AG04450 (cell line): ENCODE measurements at regions not wholly inside any gene's neighbourhood (a gene's known extent, or its start where the extent isn't known, plus 50 kb on each side); places are given as distances from the start of the nearest gene placed in this dataset.

Source experiments
- CTCF ChIA-PET: fragments of 300-600, 350-600 bp; formaldehyde crosslinking; extraction: SDS; loops from one replicate; lab custom pipeline; 2022; ENCODE audit warnings: antibody characterized with exemption, inconsistent platforms; lab: Charles Lee
- POLR2A ChIA-PET: fragments of 350-600 bp; formaldehyde crosslinking; extraction: SDS; loops from one replicate; lab custom pipeline; 2021; ENCODE audit warnings: antibody characterized with exemption, inconsistent platforms; lab: Yijun Ruan, JAX
- DNase-seq: peaks from one replicate; pipeline ENCODE4 v3.0.0-alpha.2; 2011; ENCODE audit warnings: low read depth, low spot score
- H3K27ac ChIP-seq: one replicate; pipeline ENCODE4 v1.5.1; 2012; ENCODE audit warnings: low read depth, low read length, control low read depth
- H3K27me3 ChIP-seq: one replicate; pipeline ENCODE4 v1.6.0; 2012; ENCODE audit warnings: low read length; ENCODE audit not compliant: control insufficient read depth, insufficient read depth
- H3K4me3 ChIP-seq: 2 replicates; pipeline ENCODE4 v1.5.1; 2011; ENCODE audit warnings: mild to moderate bottlenecking, low read depth, low read length, control low read depth
- H3K9me3 ChIP-seq: 2 replicates; pipeline ENCODE4 v1.5.1; 2012; ENCODE audit warnings: low read length; ENCODE audit not compliant: control insufficient read depth, insufficient read depth
- TF ChIP-seq, protein P1 (sequence below): IDR thresholded peaks from 2 replicates; pipeline ENCODE4 v1.5.1; 2011; ENCODE audit warnings: low read depth, low read length, control low read depth, inconsistent platforms

DNA sequence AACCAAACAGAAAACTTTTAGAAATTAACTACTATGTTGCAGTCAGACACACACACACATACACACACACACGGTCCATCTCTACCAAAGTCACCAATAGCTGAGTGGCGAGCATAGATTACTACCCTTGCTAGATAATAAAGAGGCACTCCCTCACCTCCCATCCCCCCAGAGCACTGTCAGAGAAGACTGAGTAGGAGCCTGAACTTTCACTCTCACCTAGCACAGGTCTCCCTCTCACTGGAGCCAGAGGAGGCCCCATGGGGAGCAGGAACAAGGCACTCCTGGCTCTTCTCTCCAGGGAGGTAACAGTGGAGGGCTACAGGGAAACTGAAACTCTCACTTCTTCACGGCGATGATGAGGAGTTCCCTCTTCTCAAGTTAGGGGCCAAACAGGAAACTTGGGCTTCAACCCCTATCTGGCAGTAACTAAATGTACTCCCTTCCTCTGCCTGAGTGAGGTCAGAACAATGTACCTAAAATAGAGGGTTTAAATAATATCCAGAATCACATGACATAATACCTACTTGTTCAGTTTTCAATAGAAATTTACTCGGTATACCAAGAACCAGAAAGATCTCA is 975.3 kb upstream of the GBE1 start:
- Histone ChIP-seq H3K27ac (no peak overlapping the region), H3K27me3 (no peaks in the 10 kb centered on the region), H3K9me3 (peaks cover 11% of the 10 kb centered on the region; the same call in 1 of the 2 replicates), H3K4me3 (no peak overlapping the region)
- ChIA-PET CTCF (no interaction called here), POLR2A (no interaction called here)
- TF ChIP-seq, protein P1, sequence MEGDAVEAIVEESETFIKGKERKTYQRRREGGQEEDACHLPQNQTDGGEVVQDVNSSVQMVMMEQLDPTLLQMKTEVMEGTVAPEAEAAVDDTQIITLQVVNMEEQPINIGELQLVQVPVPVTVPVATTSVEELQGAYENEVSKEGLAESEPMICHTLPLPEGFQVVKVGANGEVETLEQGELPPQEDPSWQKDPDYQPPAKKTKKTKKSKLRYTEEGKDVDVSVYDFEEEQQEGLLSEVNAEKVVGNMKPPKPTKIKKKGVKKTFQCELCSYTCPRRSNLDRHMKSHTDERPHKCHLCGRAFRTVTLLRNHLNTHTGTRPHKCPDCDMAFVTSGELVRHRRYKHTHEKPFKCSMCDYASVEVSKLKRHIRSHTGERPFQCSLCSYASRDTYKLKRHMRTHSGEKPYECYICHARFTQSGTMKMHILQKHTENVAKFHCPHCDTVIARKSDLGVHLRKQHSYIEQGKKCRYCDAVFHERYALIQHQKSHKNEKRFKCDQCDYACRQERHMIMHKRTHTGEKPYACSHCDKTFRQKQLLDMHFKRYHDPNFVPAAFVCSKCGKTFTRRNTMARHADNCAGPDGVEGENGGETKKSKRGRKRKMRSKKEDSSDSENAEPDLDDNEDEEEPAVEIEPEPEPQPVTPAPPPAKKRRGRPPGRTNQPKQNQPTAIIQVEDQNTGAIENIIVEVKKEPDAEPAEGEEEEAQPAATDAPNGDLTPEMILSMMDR, result no peak
- no peak for DNase-seq

- POLR2A ChIA-PET, result no interaction called here
- CTCF ChIA-PET, result no interaction called here
- Histone ChIP-seq H3K9me3 (peaks cover 29% of the 10 kb centered on the region), H3K27ac (no peak overlapping the region), H3K4me3 (no peak overlapping the region), H3K27me3 (no peaks in the 10 kb centered on the region)
- no peak for DNase-seq
- TF ChIP-seq, protein P1, result no peak
Measured at GRCh38 chr3:82715091-82715856, 953.8 kb upstream of the GBE1 start.

DNA sequence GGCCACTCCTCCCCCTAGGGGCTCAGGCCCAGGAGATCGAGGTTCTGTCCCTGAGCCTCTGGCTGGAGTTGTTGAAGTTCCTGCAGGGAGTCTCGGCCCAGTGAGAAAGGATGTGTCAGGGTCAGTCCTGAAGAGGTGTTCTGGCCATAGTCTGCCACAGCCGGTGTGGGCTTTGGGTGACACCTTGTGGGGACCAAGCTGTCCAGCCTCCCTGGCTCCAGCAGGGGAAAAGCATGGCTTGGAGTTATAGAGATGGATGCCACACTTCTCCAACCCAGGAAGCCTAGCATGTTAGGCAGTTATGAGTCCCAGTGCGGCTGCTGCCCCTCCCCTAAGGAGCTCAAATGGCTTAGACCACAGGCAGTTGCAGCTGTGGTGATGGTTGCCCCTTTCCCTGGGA is 945.6 kb upstream of the GBE1 start:
- H3K27ac ChIP-seq, result no peak overlapping the region
- H3K4me3 ChIP-seq, result no peak overlapping the region
- TF ChIP-seq, protein P1, result no peak
- H3K9me3 ChIP-seq, result peaks cover 22% of the 10 kb centered on the region
- H3K27me3 ChIP-seq, result no peaks in the 10 kb centered on the region
- CTCF ChIA-PET, result no interaction called here
- POLR2A ChIA-PET, result no interaction called here
- DNase-seq, result no peak

- DNase-seq, result no peak
- H3K27me3 ChIP-seq, result no peaks in the 10 kb centered on the region
- no peak overlapping the region for H3K27ac ChIP-seq
- H3K4me3 ChIP-seq, result no peak overlapping the region
- no peaks in the 10 kb centered on the region for H3K9me3 ChIP-seq
- CTCF ChIA-PET, result no interaction called here
- TF ChIP-seq, protein P1, result no peak
- POLR2A ChIA-PET, result no interaction called here
Measured at GRCh38 chr3:82685761-82686160, 924.3 kb upstream of the GBE1 start.

DNA sequence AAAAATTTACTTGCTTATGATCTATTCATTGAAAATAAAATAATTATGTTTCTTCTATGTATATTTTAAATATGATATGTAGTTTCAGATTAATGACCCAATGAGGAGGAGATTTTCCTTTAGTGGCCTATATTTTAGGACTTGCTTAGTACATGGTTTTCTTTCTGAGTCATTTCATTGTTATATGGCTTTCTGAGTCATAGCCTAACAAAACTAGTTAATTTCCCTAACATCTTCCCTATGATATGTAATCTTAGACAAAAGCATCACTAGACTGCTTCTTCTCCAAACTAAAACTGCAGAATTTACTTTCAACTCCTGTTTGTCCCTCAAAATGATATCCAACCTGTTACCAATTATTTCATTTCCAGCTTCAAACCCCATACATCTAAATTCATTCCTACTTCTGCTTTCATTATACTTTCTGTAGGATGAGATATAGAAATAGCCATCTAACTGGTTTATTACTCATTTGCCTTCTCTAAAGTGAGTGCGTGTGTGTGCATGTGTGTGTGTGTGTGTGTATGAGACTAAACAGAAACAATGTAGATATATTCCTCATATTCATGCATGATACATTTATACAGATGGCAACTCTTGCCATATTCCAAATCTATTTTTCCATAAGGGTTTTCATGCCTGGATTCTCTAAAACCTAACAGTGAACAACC is 915.0 kb upstream of the GBE1 start:
- POLR2A ChIA-PET, result no interaction called here
- Histone ChIP-seq H3K27me3 (no peaks in the 10 kb centered on the region), H3K9me3 (peaks cover 8% of the 10 kb centered on the region; the same call in 1 of the 2 replicates), H3K4me3 (no peak overlapping the region), H3K27ac (no peak overlapping the region)
- TF ChIP-seq, protein P1, result no peak
- CTCF ChIA-PET, result no interaction called here
- no peak for DNase-seq
